Lower leg skin (tissue), 3 donors: ENCODE measurements at regions not wholly inside any gene's neighbourhood (a gene's known extent, or its start where the extent isn't known, plus 50 kb on each side); places are given as distances from the start of the nearest gene placed in this dataset.

ENCODE experiments used
- CTCF ChIP-seq, 3 donors: fragments of 450-650 bp; IDR thresholded peaks; one replicate each; pipeline ENCODE4 v1.5.1; 2016; ENCODE audit warnings: antibody characterized with exemption in 3 of 3, mild to moderate bottlenecking in 3 of 3, moderate library complexity in 2 of 3
- POLR2A ChIP-seq, 2 donors: fragments of 450-650 bp; IDR thresholded peaks; one replicate each; pipeline ENCODE4 v1.6.1; 2016 to 2017; ENCODE audit warnings: antibody characterized with exemption in 2 of 2, mild to moderate bottlenecking in 1 of 2, moderate library complexity in 1 of 2

GRCh38 chr2:57180042-57180567 lies 866.5 kb upstream of the VRK2 start:
- TF ChIP-seq CTCF (IDR thresholded peaks at IDR 0.05), result no peak
- no peak for TF ChIP-seq POLR2A (IDR thresholded peaks at IDR 0.05)
